OCI-LY3 (cell line): ENCODE measurements at regions not wholly inside any gene's neighbourhood (a gene's known extent, or its start where the extent isn't known, plus 50 kb on each side); places are given as distances from the start of the nearest gene placed in this dataset.

ENCODE experiments used
- H2AFZ ChIP-seq: fragments of 200-600, 300-600 bp; shearing (Covaris generic); 2 replicates; pipeline ENCODE4 v1.6.0; 2014; ENCODE audit warnings: antibody characterized with exemption, low read depth, low read length
- H3K27ac ChIP-seq: fragments of 200-600, 300-600 bp; sonication (generic); 2 replicates; pipeline ENCODE4 v1.5.1; 2014; ENCODE audit warnings: mild to moderate bottlenecking, low read length, moderate library complexity, mixed read lengths
- H3K27me3 ChIP-seq: fragments of 200-600, 300-600 bp; sonication (generic); 2 replicates; pipeline ENCODE4 v1.6.1; 2014; ENCODE audit warnings: low read depth, low read length, mixed read lengths
- H3K36me3 ChIP-seq: fragments of 200-600, 300-600 bp; sonication (generic); replicated peaks from 2 replicates; pipeline ENCODE3; 2014; ENCODE audit warnings: low read depth, low read length, mixed read lengths
- H3K4me1 ChIP-seq: fragments of 300-600, 200-600 bp; sonication (generic); 2 replicates; pipeline ENCODE4 v1.6.1; 2014; ENCODE audit warnings: low read length, mixed read lengths
- H3K4me2 ChIP-seq: fragments of 200-600, 300-600 bp; sonication (generic); 2 replicates; pipeline ENCODE4 v1.6.1; 2014; ENCODE audit warnings: low read length, mixed read lengths
- H3K4me3 ChIP-seq: fragments of 300-600, 200-600 bp; sonication (generic); 2 replicates; pipeline ENCODE4 v1.5.1; 2014; ENCODE audit warnings: antibody characterized with exemption, mild to moderate bottlenecking, low read length, moderate library complexity
- H3K79me2 ChIP-seq: fragments of 300-600, 200-600 bp; shearing (Covaris generic); 2 replicates; pipeline ENCODE4 v1.6.1; 2014; ENCODE audit warnings: mild to moderate bottlenecking, low read length, mixed read lengths
- H3K9ac ChIP-seq: fragments of 300-600, 200-600 bp; shearing (Covaris generic); 2 replicates; pipeline ENCODE4 v1.6.0; 2014; ENCODE audit warnings: mild to moderate bottlenecking, low read length, moderate library complexity
- H3K9me3 ChIP-seq: fragments of 200-600, 300-600 bp; shearing (Covaris generic); 2 replicates; pipeline ENCODE4 v1.6.1; 2014; ENCODE audit warnings: low read length, mixed read lengths; ENCODE audit not compliant: insufficient read depth
- H4K20me1 ChIP-seq: fragments of 200-600, 300-600 bp; sonication (generic); 2 replicates; pipeline ENCODE4 v1.6.1; 2016; ENCODE audit warnings: low read length, mixed read lengths; ENCODE audit not compliant: insufficient read depth
- CTCF ChIP-seq: fragments of 200-600, 300-600 bp; sonication (generic); IDR thresholded peaks from 2 replicates; pipeline ENCODE4 v1.5.1; 2014; ENCODE audit warnings: antibody characterized with exemption, low read length, low read depth
- EZH2phosphoT487 ChIP-seq: fragments of 200-600 bp; shearing (Covaris generic); IDR thresholded peaks from 2 replicates; pipeline ENCODE4 v1.6.1; 2018; ENCODE audit warnings: antibody characterized with exemption, mixed run types, low read depth

- H3K9ac ChIP-seq = no peak overlapping the region
- H3K36me3 ChIP-seq = no peaks in the 10 kb centered on the region
- H3K9me3 ChIP-seq = no peaks in the 10 kb centered on the region
- no peak overlapping the region for H2AFZ ChIP-seq
- TF ChIP-seq EZH2phosphoT487 (no peak), CTCF (no peak)
- H3K4me2 ChIP-seq = no peak overlapping the region
- H3K27me3 ChIP-seq = no peaks in the 10 kb centered on the region
- H4K20me1 ChIP-seq = no peaks in the 10 kb centered on the region
- H3K4me1 ChIP-seq = no peaks in the 10 kb centered on the region
- H3K27ac ChIP-seq = no peak overlapping the region
- no peaks in the 10 kb centered on the region for H3K79me2 ChIP-seq
- H3K4me3 ChIP-seq = no peak overlapping the region
Observed at GRCh38 chr4:30181918-30182317, 538.3 kb upstream of the PCDH7 start.

GRCh38 chr4:30182786-30183185 lies 537.4 kb upstream of the PCDH7 start:
- TF ChIP-seq CTCF = no peak
- no peak for TF ChIP-seq EZH2phosphoT487

GRCh38 chr4:30191902-30192301 lies 528.3 kb upstream of the PCDH7 start:
- Histone ChIP-seq H2AFZ (no peak overlapping the region), H3K79me2 (no peaks in the 10 kb centered on the region), H3K4me3 (no peak overlapping the region), H3K9ac (no peak overlapping the region), H3K4me1 (no peaks in the 10 kb centered on the region), H3K4me2 (no peak overlapping the region), H3K27ac (no peak overlapping the region), H4K20me1 (no peaks in the 10 kb centered on the region), H3K36me3 (no peaks in the 10 kb centered on the region), H3K27me3 (no peaks in the 10 kb centered on the region), H3K9me3 (no peaks in the 10 kb centered on the region)
- TF ChIP-seq CTCF = no peak
- no peak for TF ChIP-seq EZH2phosphoT487

More at GRCh38 chr4:30182786-30183185, 537.4 kb upstream of the PCDH7 start:
- no peak overlapping the region for H3K4me3 ChIP-seq
- no peaks in the 10 kb centered on the region for H3K79me2 ChIP-seq
- no peak overlapping the region for H3K9ac ChIP-seq
- H3K27ac ChIP-seq = no peak overlapping the region
- H3K27me3 ChIP-seq = no peaks in the 10 kb centered on the region
- no peaks in the 10 kb centered on the region for H3K36me3 ChIP-seq
- H3K9me3 ChIP-seq = no peaks in the 10 kb centered on the region
- no peak overlapping the region for H2AFZ ChIP-seq
- no peaks in the 10 kb centered on the region for H4K20me1 ChIP-seq
- no peaks in the 10 kb centered on the region for H3K4me1 ChIP-seq
- H3K4me2 ChIP-seq = no peak overlapping the region

- no peaks in the 10 kb centered on the region for H3K27me3 ChIP-seq
- 0 out of 2 replicates have a peak, but pooled peaks cover 3% of the 10 kb centered on the region for H3K9me3 ChIP-seq
- H2AFZ ChIP-seq = no peak overlapping the region
- no peaks in the 10 kb centered on the region for H3K36me3 ChIP-seq
- no peak for TF ChIP-seq EZH2phosphoT487
- no peak for TF ChIP-seq CTCF
- no peak overlapping the region for H3K9ac ChIP-seq
- no peaks in the 10 kb centered on the region for H3K79me2 ChIP-seq
- H3K4me3 ChIP-seq = no peak overlapping the region
- no peaks in the 10 kb centered on the region for H3K4me1 ChIP-seq
- H4K20me1 ChIP-seq = no peaks in the 10 kb centered on the region
- H3K27ac ChIP-seq = no peak overlapping the region
- H3K4me2 ChIP-seq = no peak overlapping the region
Observed at GRCh38 chr4:30207389-30207788, 512.8 kb upstream of the PCDH7 start.
